Upper lobe of right lung (tissue), 1 donor: ENCODE measurements at regions not wholly inside any gene's neighbourhood (a gene's known extent, or its start where the extent isn't known, plus 50 kb on each side); places are given as distances from the start of the nearest gene placed in this dataset.

Experiments used
- ATAC-seq: fragments of 200-7000 bp; cut with Tn5 transposase; one replicate; pipeline ENCODE4 v1.9.1; 2020; ENCODE audit warnings: mild to moderate bottlenecking, moderate library complexity
- DNase-seq: peaks from one replicate; pipeline ENCODE4 v3.0.0-alpha.2; 2020
- H3K27ac ChIP-seq: fragments of 200-600 bp; one replicate; pipeline ENCODE4 v1.8.0; 2022
- H3K27me3 ChIP-seq: fragments of 200-600 bp; one replicate; pipeline ENCODE4 v1.8.0; 2022; ENCODE audit warnings: mild to moderate bottlenecking
- H3K36me3 ChIP-seq: fragments of 200-600 bp; one replicate; pipeline ENCODE4 v1.8.0; 2022
- H3K4me1 ChIP-seq: fragments of 200-600 bp; one replicate; pipeline ENCODE4 v1.8.0; 2022
- H3K4me3 ChIP-seq: fragments of 200-600 bp; one replicate; pipeline ENCODE4 v1.8.0; 2022; ENCODE audit warnings: mild to moderate bottlenecking
- H3K9me3 ChIP-seq: fragments of 200-600 bp; one replicate; pipeline ENCODE4 v1.8.0; 2022
- intact Hi-C: fragments of 100-400 bp; cut with DNase I; formaldehyde crosslinking; loops from one replicate; pipeline ENCODE4 v1.11.0; 2022
- TF ChIP-seq, protein P1 (sequence below): fragments of 200-600 bp; IDR thresholded peaks from one replicate; pipeline ENCODE4 v1.8.0; 2022; ENCODE audit warnings: antibody characterized with exemption
- donor health status: DM: no; HTN: yes; CAD: no; lungs with severe emphysema.

GRCh38 chr16:50459496-50460080 is 88.6 kb upstream of the NKD1 start:
- ATAC-seq (no peak), DNase-seq (peak; percentile 27)
- TF ChIP-seq, protein P1, sequence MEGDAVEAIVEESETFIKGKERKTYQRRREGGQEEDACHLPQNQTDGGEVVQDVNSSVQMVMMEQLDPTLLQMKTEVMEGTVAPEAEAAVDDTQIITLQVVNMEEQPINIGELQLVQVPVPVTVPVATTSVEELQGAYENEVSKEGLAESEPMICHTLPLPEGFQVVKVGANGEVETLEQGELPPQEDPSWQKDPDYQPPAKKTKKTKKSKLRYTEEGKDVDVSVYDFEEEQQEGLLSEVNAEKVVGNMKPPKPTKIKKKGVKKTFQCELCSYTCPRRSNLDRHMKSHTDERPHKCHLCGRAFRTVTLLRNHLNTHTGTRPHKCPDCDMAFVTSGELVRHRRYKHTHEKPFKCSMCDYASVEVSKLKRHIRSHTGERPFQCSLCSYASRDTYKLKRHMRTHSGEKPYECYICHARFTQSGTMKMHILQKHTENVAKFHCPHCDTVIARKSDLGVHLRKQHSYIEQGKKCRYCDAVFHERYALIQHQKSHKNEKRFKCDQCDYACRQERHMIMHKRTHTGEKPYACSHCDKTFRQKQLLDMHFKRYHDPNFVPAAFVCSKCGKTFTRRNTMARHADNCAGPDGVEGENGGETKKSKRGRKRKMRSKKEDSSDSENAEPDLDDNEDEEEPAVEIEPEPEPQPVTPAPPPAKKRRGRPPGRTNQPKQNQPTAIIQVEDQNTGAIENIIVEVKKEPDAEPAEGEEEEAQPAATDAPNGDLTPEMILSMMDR, result no peak
- Histone ChIP-seq H3K27me3 (peaks cover 41% of the 10 kb centered on the region), H3K9me3 (no peaks in the 10 kb centered on the region), H3K36me3 (no peaks in the 10 kb centered on the region), H3K4me3 (no peak overlapping the region), H3K4me1 (no peaks in the 10 kb centered on the region), H3K27ac (no peak overlapping the region)
- intact Hi-C loops, result no loop called here

DNA sequence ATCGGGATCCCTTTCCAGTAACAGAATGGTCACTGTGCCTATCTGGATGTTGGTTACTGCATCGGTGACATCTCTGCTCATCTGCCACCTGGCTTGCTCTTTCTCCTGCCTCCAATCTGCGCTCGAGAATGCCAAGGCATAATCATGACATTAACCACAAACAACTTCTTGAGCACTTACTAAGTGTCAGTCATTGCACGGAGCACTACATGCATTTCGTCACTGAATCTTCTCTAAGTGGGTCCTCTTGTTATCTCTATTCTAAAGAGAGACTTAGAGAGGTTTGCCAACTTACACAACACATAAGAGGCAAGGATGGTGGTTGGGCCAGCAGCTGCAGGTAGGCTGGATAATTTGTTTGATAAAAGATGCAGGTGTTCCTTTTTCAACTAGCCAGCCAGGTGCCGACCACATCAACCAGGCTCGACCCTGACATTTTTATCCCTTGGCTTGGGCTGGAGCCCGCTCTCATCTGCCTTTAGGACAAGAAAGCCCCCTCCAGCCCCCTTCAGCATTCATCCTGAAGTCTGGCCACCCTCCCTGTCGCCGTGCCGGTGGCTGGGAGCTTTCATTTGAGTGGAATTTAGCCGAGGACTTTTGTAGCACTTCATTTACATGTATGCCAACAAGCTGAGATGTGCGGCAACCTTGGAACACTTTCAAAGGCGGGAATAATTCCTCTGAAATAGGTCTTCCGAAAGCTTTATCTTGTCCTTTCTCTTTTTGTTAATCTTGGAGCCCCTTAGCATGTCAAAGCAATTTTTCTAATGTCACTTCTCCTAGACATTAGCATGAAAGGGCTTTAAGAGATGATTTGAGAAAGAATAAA is 89.3 kb upstream of the NKD1 start:
- DNase-seq, result peak; percentile 34
- no peak overlapping the region for H3K27ac ChIP-seq
- H3K4me1 ChIP-seq, result no peaks in the 10 kb centered on the region
- peaks cover 40% of the 10 kb centered on the region for H3K27me3 ChIP-seq
- intact Hi-C loops, result no loop called here
- H3K36me3 ChIP-seq, result no peaks in the 10 kb centered on the region
- no peak overlapping the region for H3K4me3 ChIP-seq
- ATAC-seq, result peak; percentile 62
- TF ChIP-seq, protein P1, result no peak
- no peaks in the 10 kb centered on the region for H3K9me3 ChIP-seq

GRCh38 chr16:50457979-50458491 is 89.2 kb upstream of the BRD7 start:
- Histone ChIP-seq H3K27ac (no peak overlapping the region), H3K36me3 (no peaks in the 10 kb centered on the region), H3K9me3 (no peaks in the 10 kb centered on the region), H3K4me3 (no peak overlapping the region), H3K4me1 (no peaks in the 10 kb centered on the region), H3K27me3 (peaks cover 36% of the 10 kb centered on the region)
- no peak for ATAC-seq
- intact Hi-C loops, result no loop called here
- TF ChIP-seq, protein P1, result no peak
- DNase-seq, result no peak

GRCh38 chr16:50457423-50457822 is 88.6 kb upstream of the BRD7 start:
- Histone ChIP-seq H3K4me1 (no peaks in the 10 kb centered on the region), H3K9me3 (no peaks in the 10 kb centered on the region), H3K4me3 (no peak overlapping the region), H3K36me3 (no peaks in the 10 kb centered on the region), H3K27ac (no peak overlapping the region), H3K27me3 (peaks cover 36% of the 10 kb centered on the region)
- peak; percentile 16 for DNase-seq
- intact Hi-C loops, result no loop called here
- ATAC-seq, result no peak
- TF ChIP-seq, protein P1, result no peak

DNA sequence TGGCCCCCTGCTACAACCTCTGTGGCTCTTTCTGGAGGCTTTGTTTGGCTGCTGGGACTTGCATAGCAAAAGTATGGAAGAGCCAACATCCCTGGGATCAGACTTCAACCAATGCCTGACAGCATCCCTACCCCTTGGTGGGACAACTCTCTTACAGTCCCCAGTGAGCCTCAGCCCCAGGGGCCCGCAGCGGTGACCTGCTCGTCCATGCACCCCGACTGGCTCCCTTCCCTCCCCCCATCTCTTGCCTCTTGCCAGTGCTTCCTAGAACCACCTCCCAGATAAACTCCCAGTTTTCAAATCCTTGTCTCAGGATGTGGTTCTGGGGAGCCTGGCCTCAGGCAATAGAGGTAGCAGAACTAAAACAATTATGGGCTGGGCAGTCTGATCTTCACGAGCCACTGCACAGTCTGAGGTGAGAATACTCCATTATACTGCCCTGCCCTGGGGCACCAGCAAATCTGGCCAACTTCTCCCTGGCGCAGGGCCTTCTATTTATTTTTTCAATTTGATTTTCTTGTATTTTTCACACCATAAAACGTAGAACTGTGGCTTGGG is 86.6 kb upstream of the BRD7 start:
- Histone ChIP-seq H3K9me3 (no peaks in the 10 kb centered on the region), H3K4me1 (no peaks in the 10 kb centered on the region), H3K36me3 (no peaks in the 10 kb centered on the region), H3K27ac (no peak overlapping the region), H3K27me3 (peaks cover 26% of the 10 kb centered on the region), H3K4me3 (no peak overlapping the region)
- intact Hi-C loops, result no loop called here
- TF ChIP-seq, protein P1, result no peak
- ATAC-seq, result no peak
- no peak for DNase-seq
